ENCODE measurements at regions not wholly inside any gene's neighbourhood (a gene's known extent, or its start where the extent isn't known, plus 50 kb on each side); places are given as distances from the start of the nearest gene placed in this dataset. TPM values are rescaled to one million over a fixed set of nuclear protein-coding genes. Genes with fewer than 3 reads are reported as not detected.
"Not testable (repeated sequence)": the region's sequence is repeated elsewhere in the genome, so short reads cannot be mapped to it uniquely, and the experiment has no call there.

- H3K9me3 ChIP-seq (ENCODE audit: control insufficient read depth in 4 of 4, low read length in 3 of 4); H3K4me1 ChIP-seq (ENCODE audit: control insufficient read depth in 4 of 4, insufficient read depth in 4 of 4, low read length in 3 of 4); H3K4me3 ChIP-seq (ENCODE audit: low read depth in 1 of 3, low read length in 3 of 3); DNase-seq (ENCODE audit: low spot score); H3K27me3 ChIP-seq (ENCODE audit: control insufficient read depth in 4 of 4, insufficient read depth in 4 of 4, low read length in 3 of 4); H3K36me3 ChIP-seq (ENCODE audit: control insufficient read depth in 4 of 4, insufficient read depth in 3 of 4, low read depth in 1 of 4, low read length in 3 of 4); H3K27ac ChIP-seq (ENCODE audit: low read depth in 1 of 2, low read length in 2 of 2); H3K9ac ChIP-seq (ENCODE audit: low read depth in 1 of 2, low read length in 2 of 2): not testable (repeated sequence)
- no CpG with 5 or more reads among the region's 1 CpG for WGBS
Observed at GRCh38 chrY:16341592-16341991, 1538.4 kb downstream of the CDY2B start.

DNA sequence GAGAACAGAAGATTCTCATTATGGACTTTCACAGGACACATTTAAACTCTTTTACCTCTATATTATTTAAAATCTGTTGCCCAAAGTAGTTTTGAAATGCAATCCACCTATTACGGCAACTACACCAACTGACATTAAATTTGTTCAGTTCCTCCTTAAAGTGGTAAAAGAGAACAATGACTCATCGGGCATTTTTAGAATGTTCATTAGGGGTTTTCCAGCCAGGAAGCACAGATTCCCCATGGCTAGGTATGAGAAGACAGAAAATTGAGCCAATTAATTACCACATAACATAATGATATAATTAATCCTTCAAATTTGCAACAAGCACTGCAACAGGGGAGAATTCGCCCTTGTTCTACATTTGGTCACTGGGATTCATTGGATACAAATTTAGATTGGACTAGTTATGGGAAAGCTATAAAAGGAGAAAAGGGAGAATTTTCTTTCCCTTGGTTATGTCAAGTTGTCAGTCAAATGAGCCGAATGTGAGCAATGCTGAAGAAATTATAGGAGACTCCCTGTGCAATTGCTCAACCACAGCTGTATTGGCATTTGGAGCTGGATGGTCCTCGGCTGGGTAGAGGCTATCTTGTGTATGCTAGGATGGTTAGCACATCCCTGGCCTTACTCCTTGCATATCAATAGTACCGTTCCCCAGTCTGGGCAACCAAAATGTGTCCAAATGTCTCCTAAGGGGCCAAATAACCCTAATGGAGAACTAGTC is 1549.8 kb downstream of the CDY2B start:
- not testable (repeated sequence) for H3K36me3 ChIP-seq (ENCODE audit: control insufficient read depth in 4 of 4, insufficient read depth in 3 of 4, low read depth in 1 of 4, low read length in 3 of 4); H3K9me3 ChIP-seq (ENCODE audit: control insufficient read depth in 4 of 4, low read length in 3 of 4); DNase-seq (ENCODE audit: low spot score); H3K27me3 ChIP-seq (ENCODE audit: control insufficient read depth in 4 of 4, insufficient read depth in 4 of 4, low read length in 3 of 4); H3K4me1 ChIP-seq (ENCODE audit: control insufficient read depth in 4 of 4, insufficient read depth in 4 of 4, low read length in 3 of 4); H3K4me3 ChIP-seq (ENCODE audit: low read depth in 1 of 3, low read length in 3 of 3); H3K9ac ChIP-seq (ENCODE audit: low read depth in 1 of 2, low read length in 2 of 2); H3K27ac ChIP-seq (ENCODE audit: low read depth in 1 of 2, low read length in 2 of 2)
- no CpG with 5 or more reads among the region's 6 CpGs for WGBS

DNA sequence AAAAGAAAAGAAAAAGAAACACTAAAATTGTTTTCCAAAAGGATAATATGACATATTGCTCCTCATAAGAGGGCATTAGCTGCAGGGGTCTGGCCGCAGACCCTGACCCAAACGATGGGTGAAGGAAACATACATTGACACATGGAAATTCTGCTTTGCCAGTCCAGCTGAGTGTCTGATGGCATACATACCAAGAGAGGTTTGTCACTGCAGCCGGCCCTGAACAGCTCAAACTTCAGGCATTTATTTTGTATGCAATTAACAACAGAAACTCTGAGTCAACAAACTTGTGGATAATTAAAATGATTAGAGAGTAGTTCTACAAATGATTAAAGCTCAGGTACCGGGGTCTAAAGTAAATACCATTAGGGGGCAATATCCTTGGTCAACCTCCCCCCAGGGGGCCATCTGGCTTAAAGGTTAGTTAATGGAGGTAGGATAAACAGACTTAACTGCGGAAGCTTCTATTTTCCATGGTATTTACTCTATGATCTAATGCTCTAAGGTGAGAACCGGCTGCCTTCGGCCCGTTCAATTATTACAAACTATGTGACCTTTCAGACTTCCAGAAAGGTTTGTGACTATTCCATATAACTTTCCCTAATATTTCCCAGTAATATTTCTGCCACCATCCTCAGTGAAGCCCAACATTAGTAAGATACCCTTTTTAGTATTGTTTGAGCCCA is 1550.7 kb downstream of the CDY2B start:
- not testable (repeated sequence) for H3K4me1 ChIP-seq (ENCODE audit: control insufficient read depth in 4 of 4, insufficient read depth in 4 of 4, low read length in 3 of 4); H3K27ac ChIP-seq (ENCODE audit: low read depth in 1 of 2, low read length in 2 of 2); H3K9me3 ChIP-seq (ENCODE audit: control insufficient read depth in 4 of 4, low read length in 3 of 4); H3K36me3 ChIP-seq (ENCODE audit: control insufficient read depth in 4 of 4, insufficient read depth in 3 of 4, low read depth in 1 of 4, low read length in 3 of 4); H3K27me3 ChIP-seq (ENCODE audit: control insufficient read depth in 4 of 4, insufficient read depth in 4 of 4, low read length in 3 of 4); H3K4me3 ChIP-seq (ENCODE audit: low read depth in 1 of 3, low read length in 3 of 3); DNase-seq (ENCODE audit: low spot score); H3K9ac ChIP-seq (ENCODE audit: low read depth in 1 of 2, low read length in 2 of 2)
- no CpG with 5 or more reads among the region's 8 CpGs for WGBS

Small RNA genes in the stretch of these regions (small RNA-seq; reads per million reads assigned to genes)
- gene RNU6-184P: not detected

All from liver (tissue), 7 donors.